ENCODE measurements at regions not wholly inside any gene's neighbourhood (a gene's known extent, or its start where the extent isn't known, plus 50 kb on each side); places are given as distances from the start of the nearest gene placed in this dataset.

- peaks cover 7 to 19% of the 10 kb centered on the region in 2 donors for H3K9me3 ChIP-seq (replicated peaks in 1 of 2; ENCODE audit: control insufficient read depth in 1 of 2, insufficient read depth in 1 of 2, low read length in 2 of 2)
- H3K36me3 ChIP-seq (replicated peaks in 1 of 2; ENCODE audit: control insufficient read depth in 1 of 2, insufficient read depth in 2 of 2, low read length in 2 of 2), result no peaks in the 10 kb centered on the region
- no peak overlapping the region for H2AFZ ChIP-seq (ENCODE audit: insufficient read depth, low read depth, low read length, poor library complexity, severe bottlenecking)
- Mint-ChIP-seq H3K27me3 (ENCODE audit: low read depth in 3 of 3) (peaks cover 2 to 5% (median 3%) of the 10 kb centered on the region in 3 donors), H3K4me3 (no peak overlapping the region), H3K36me3 (no peaks in the 10 kb centered on the region), H3K27ac (no peak overlapping the region), H3K4me1 (no peaks in the 10 kb centered on the region), H3K9me3 (peaks cover 12 to 30% (median 20%) of the 10 kb centered on the region in 7 donors)
- H3K4me2 ChIP-seq (replicated peaks; ENCODE audit: extremely low read depth, low read length, poor library complexity, severe bottlenecking), result no peak overlapping the region
- no peak overlapping the region for H3K9ac ChIP-seq (ENCODE audit: insufficient read depth, low read length, poor library complexity, severe bottlenecking)
- DNase-seq, result no peak
- no peaks in the 10 kb centered on the region for H3K27me3 ChIP-seq (ENCODE audit: control insufficient read depth in 2 of 2, insufficient read depth in 2 of 2, low read length in 2 of 2)
- H4K20me1 ChIP-seq (ENCODE audit: insufficient read depth, low read length), result no peaks in the 10 kb centered on the region
- 63% methylated on average over 5 of the region's 5 CpGs for WGBS (ENCODE audit: insufficient coverage)
- H3K4me1 ChIP-seq (ENCODE audit: control insufficient read depth in 1 of 2, insufficient read depth in 2 of 2, low read length in 2 of 2), result no peaks in the 10 kb centered on the region
- H3K27ac ChIP-seq (ENCODE audit: low read depth in 1 of 2, low read length in 2 of 2), result no peak overlapping the region
- H3K79me2 ChIP-seq (ENCODE audit: insufficient read depth, low read length), result no peaks in the 10 kb centered on the region
- intact Hi-C loops (cut with micrococcal nuclease), result no loop called here
- TF ChIP-seq CTCF (IDR thresholded peaks at IDR 0.05), result no peak
- no peak overlapping the region for H3K4me3 ChIP-seq (replicated peaks in 1 of 3; ENCODE audit: low read depth in 2 of 3, low read length in 3 of 3)
Measured at GRCh38 chr19:29329460-29330134, 116.6 kb upstream of the UQCRFS1 start.

GRCh38 chr19:29336425-29336824, 123.5 kb upstream of the UQCRFS1 start:
- Histone ChIP-seq H3K4me2 (replicated peaks; ENCODE audit: extremely low read depth, low read length, poor library complexity, severe bottlenecking) (no peak overlapping the region), H3K79me2 (ENCODE audit: insufficient read depth, low read length) (no peaks in the 10 kb centered on the region), H3K9ac (ENCODE audit: insufficient read depth, low read length, poor library complexity, severe bottlenecking) (no peak overlapping the region), H2AFZ (ENCODE audit: insufficient read depth, low read depth, low read length, poor library complexity, severe bottlenecking) (no peak overlapping the region), H4K20me1 (ENCODE audit: insufficient read depth, low read length) (no peaks in the 10 kb centered on the region), H3K4me3 (replicated peaks in 1 of 3; ENCODE audit: low read depth in 2 of 3, low read length in 3 of 3) (no peak overlapping the region), H3K9me3 (replicated peaks in 1 of 2; ENCODE audit: control insufficient read depth in 1 of 2, insufficient read depth in 1 of 2, low read length in 2 of 2) (peaks cover 14 to 15% of the 10 kb centered on the region in 2 donors), H3K36me3 (replicated peaks in 1 of 2; ENCODE audit: control insufficient read depth in 1 of 2, insufficient read depth in 2 of 2, low read length in 2 of 2) (no peaks in the 10 kb centered on the region), H3K27ac (ENCODE audit: low read depth in 1 of 2, low read length in 2 of 2) (no peak overlapping the region), H3K4me1 (ENCODE audit: control insufficient read depth in 1 of 2, insufficient read depth in 2 of 2, low read length in 2 of 2) (no peaks in the 10 kb centered on the region), H3K27me3 (ENCODE audit: control insufficient read depth in 2 of 2, insufficient read depth in 2 of 2, low read length in 2 of 2) (no peaks in the 10 kb centered on the region)
- TF ChIP-seq CTCF (IDR thresholded peaks at IDR 0.05), result no peak
- Mint-ChIP-seq H3K36me3 (no peaks in the 10 kb centered on the region), H3K9me3 (peaks cover 5 to 24% (median 13%) of the 10 kb centered on the region in 7 donors), H3K27ac (no peak overlapping the region), H3K27me3 (ENCODE audit: low read depth in 3 of 3) (peaks cover 2% of the 10 kb centered on the region in 3 donors), H3K4me1 (no peaks in the 10 kb centered on the region), H3K4me3 (no peak overlapping the region)
- WGBS (ENCODE audit: insufficient coverage), result 75% methylated on average over 5 of the region's 5 CpGs
- intact Hi-C loops (cut with micrococcal nuclease), result no loop called here
- no peak for DNase-seq

All from CD14-positive monocyte (primary cell).